Tibial nerve (tissue), 4 donors: ENCODE measurements at regions not wholly inside any gene's neighbourhood (a gene's known extent, or its start where the extent isn't known, plus 50 kb on each side); places are given as distances from the start of the nearest gene placed in this dataset.

Source experiments
- DNase-seq, 2 donors: peaks; one replicate each; pipeline ENCODE4 v3.0.0-alpha.2; 2019; ENCODE audit warnings: low spot score in 2 of 2
- H3K27ac ChIP-seq, 4 donors: fragments of 200-600 bp; sonication (generic) in 3 of 4; one replicate each; pipeline ENCODE4 v1.5.1; 2017 to 2019; ENCODE audit warnings: mild to moderate bottlenecking in 1 of 4
- H3K27me3 ChIP-seq, 2 donors: fragments of 200-600 bp; sonication (generic) in 1 of 2; one replicate each; pipeline versions ENCODE4 v1.5.1 to v1.6.0; 2017 to 2019
- H3K36me3 ChIP-seq, 3 donors: fragments of 200-600 bp; sonication (generic); one replicate each; pipeline ENCODE4 v1.5.1; 2018 to 2019
- H3K4me1 ChIP-seq, 4 donors: fragments of 200-600 bp; sonication (generic) in 3 of 4; one replicate each; pipeline ENCODE4 v1.5.1; 2017 to 2019
- H3K4me3 ChIP-seq, 4 donors: fragments of 200-600 bp; sonication (generic) in 3 of 4; one replicate each; pipeline ENCODE4 v1.5.1; 2017 to 2019; ENCODE audit warnings: mild to moderate bottlenecking in 1 of 4, moderate library complexity in 1 of 4
- H3K9me3 ChIP-seq, 4 donors: fragments of 200-600 bp; sonication (generic) in 3 of 4; one replicate each; pipeline ENCODE4 v1.5.1; 2017 to 2019
- CTCF ChIP-seq, 5 experiments: fragments of 200-600 bp in 3 of 5; fragments of 450-650 bp in 2 of 5; sonication (generic) in 3 of 5; IDR thresholded peaks; one replicate each; pipeline ENCODE4 v1.5.1; 2016 to 2019; ENCODE audit warnings: antibody characterized with exemption in 5 of 5, mild to moderate bottlenecking in 3 of 5, moderate library complexity in 2 of 5
- EP300 ChIP-seq, 2 donors: sonication (generic); formaldehyde crosslinking; IDR thresholded peaks; one replicate each; pipeline ENCODE4 v1.6.1; 2017; ENCODE audit warnings: antibody characterized with exemption in 2 of 2, mild to moderate bottlenecking in 1 of 2
- POLR2A ChIP-seq, 2 donors: fragments of 450-650 bp; IDR thresholded peaks; one replicate each; pipeline ENCODE4 v1.6.1; 2017; ENCODE audit warnings: antibody characterized with exemption in 2 of 2, mild to moderate bottlenecking in 2 of 2, moderate library complexity in 2 of 2
- WGBS, 2 donors: methylation state at CpG; one replicate each; pipeline ENCODE4 v1.1.5; 2018; 5-methylcytosine and 5-hydroxymethylcytosine counted together

GRCh38 chr17:77692571-77693161 lies 265.8 kb upstream of the TNRC6C start:
- Histone ChIP-seq H3K9me3 (no peaks in the 10 kb centered on the region), H3K4me1 (peaks cover 0 to 24% (median 10%) of the 10 kb centered on the region in 4 donors), H3K27me3 (peaks cover 0 to 42% of the 10 kb centered on the region in 2 donors), H3K27ac (no peak overlapping the region), H3K4me3 (no peak overlapping the region), H3K36me3 (no peaks in the 10 kb centered on the region)
- DNase-seq = no peak
- TF ChIP-seq EP300 (IDR thresholded peaks at IDR 0.05) (no peak), CTCF (IDR thresholded peaks at IDR 0.05) (no peak), POLR2A (IDR thresholded peaks at IDR 0.05) (no peak)
- 81 to 82% methylated on average over 12 of the region's 12 CpGs for WGBS, 2 donors

- Histone ChIP-seq H3K27ac (no peak overlapping the region), H3K4me1 (peaks cover 0 to 24% (median 10%) of the 10 kb centered on the region in 4 donors), H3K27me3 (peaks cover 0 to 43% of the 10 kb centered on the region in 2 donors), H3K4me3 (no peak overlapping the region), H3K36me3 (no peaks in the 10 kb centered on the region), H3K9me3 (no peaks in the 10 kb centered on the region)
- TF ChIP-seq CTCF (IDR thresholded peaks at IDR 0.05) (no peak), EP300 (IDR thresholded peaks at IDR 0.05) (no peak), POLR2A (IDR thresholded peaks at IDR 0.05) (no peak)
- no peak for DNase-seq
- WGBS, 2 donors = 78 to 88% methylated on average over 9 of the region's 9 CpGs
Measured at GRCh38 chr17:77693301-77693700, 265.2 kb upstream of the TNRC6C start.

GRCh38 chr17:77693776-77694175 lies 264.7 kb upstream of the TNRC6C start:
- DNase-seq = no peak
- TF ChIP-seq EP300 (IDR thresholded peaks at IDR 0.05) (no peak), CTCF (IDR thresholded peaks at IDR 0.05) (no peak)
- Histone ChIP-seq H3K27ac (no peak overlapping the region), H3K9me3 (no peaks in the 10 kb centered on the region), H3K36me3 (no peaks in the 10 kb centered on the region), H3K4me3 (no peak overlapping the region), H3K27me3 (peaks cover 0 to 41% of the 10 kb centered on the region in 2 donors), H3K4me1 (peaks cover 0 to 24% (median 10%) of the 10 kb centered on the region in 4 donors)
- 74 to 75% methylated on average over 7 of the region's 7 CpGs for WGBS, 2 donors

- H3K4me1 ChIP-seq = peaks cover 0 to 24% (median 10%) of the 10 kb centered on the region in 4 donors
- H3K9me3 ChIP-seq = no peaks in the 10 kb centered on the region
- TF ChIP-seq EP300 (IDR thresholded peaks at IDR 0.05) (no peak), POLR2A (IDR thresholded peaks at IDR 0.05) (no peak), CTCF (IDR thresholded peaks at IDR 0.05) (no peak)
- H3K27me3 ChIP-seq = peaks cover 0 to 35% of the 10 kb centered on the region in 2 donors
- no peak overlapping the region for H3K27ac ChIP-seq
- H3K36me3 ChIP-seq = no peaks in the 10 kb centered on the region
- H3K4me3 ChIP-seq = no peak overlapping the region
- 82% methylated on average over 11 of the region's 11 CpGs for WGBS, 2 donors
- DNase-seq = no peak
Measured at GRCh38 chr17:77694391-77695363, 263.8 kb upstream of the TNRC6C start.

GRCh38 chr17:77695386-77695785 lies 263.1 kb upstream of the TNRC6C start:
- TF ChIP-seq EP300 (IDR thresholded peaks at IDR 0.05) (no peak), CTCF (IDR thresholded peaks at IDR 0.05) (no peak), POLR2A (IDR thresholded peaks at IDR 0.05) (no peak)
- no peaks in the 10 kb centered on the region for H3K36me3 ChIP-seq
- H3K4me3 ChIP-seq = no peak overlapping the region
- H3K4me1 ChIP-seq = peaks cover 0 to 18% (median 9%) of the 10 kb centered on the region in 4 donors
- H3K9me3 ChIP-seq = no peaks in the 10 kb centered on the region
- H3K27me3 ChIP-seq = peaks cover 0 to 32% of the 10 kb centered on the region in 2 donors
- no peak for DNase-seq
- H3K27ac ChIP-seq = no peak overlapping the region
- 84 to 90% methylated on average over 9 of the region's 9 CpGs for WGBS, 2 donors
